ENCODE measurements at regions not wholly inside any gene's neighbourhood (a gene's known extent, or its start where the extent isn't known, plus 50 kb on each side); places are given as distances from the start of the nearest gene placed in this dataset.

DNA sequence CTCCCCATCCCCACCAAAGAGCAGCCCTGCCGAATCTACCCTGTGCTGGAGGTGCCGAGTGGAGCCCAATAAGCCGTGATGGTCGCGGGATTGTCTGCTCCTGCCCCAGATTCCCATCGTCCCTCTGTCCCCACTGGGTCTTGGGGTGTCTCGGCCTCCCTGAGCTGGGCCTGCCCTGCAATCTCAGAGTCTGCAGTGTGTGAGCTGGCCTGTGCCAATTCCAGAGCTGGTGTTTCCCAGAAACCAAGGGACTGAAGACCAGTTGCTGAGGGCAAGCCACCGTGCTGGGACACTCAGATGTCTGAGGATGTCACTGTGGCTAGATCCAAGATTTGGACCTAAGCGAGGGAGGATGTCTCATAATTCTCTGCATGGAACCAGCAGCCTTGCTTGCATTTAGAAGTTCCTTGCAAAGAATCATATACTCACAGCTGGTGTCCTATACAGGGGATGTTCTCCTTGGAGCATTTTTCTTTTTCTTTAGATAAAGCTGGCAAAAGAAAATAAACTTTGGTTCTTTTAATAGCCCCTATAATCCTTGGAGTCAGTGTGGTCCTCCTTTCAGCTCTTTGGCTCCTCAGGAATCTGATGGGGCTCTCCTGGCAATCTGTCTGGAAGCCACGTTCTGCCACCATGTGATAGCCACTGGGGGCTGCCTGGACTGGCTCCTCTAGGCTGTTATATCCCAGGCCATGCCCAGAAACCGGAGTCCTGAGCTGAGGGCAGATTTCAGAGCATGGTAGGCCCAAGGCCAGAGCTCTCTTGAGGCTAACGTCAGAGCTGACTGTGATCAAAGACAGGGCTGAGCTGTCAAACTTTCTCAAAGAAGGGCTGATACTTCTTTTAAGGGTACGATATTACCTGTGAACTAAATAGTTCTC lies 140.1 kb upstream of the HAAO start:
- no peak for DNase-seq (ENCODE audit: low read depth)

DNA sequence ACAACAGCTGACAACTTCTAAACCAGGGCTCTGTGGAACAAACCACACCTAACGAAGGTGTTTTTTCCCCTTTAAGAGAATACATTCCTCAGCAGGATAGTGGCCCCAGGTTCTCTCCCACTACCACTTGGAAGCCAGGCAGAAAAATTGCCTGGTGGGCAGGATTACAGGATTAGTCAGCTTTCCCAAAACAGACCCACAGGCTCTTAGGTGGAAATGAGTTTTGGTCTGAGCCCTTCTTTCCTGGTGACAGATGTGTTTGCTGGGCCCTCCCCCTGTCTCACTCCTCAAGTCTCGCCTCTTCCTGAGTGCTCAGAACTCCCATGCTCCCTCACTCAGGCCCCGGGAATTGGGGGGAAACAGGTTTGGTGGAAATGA lies 139.4 kb upstream of the HAAO start:
- DNase-seq (ENCODE audit: low read depth) = no peak

DNA sequence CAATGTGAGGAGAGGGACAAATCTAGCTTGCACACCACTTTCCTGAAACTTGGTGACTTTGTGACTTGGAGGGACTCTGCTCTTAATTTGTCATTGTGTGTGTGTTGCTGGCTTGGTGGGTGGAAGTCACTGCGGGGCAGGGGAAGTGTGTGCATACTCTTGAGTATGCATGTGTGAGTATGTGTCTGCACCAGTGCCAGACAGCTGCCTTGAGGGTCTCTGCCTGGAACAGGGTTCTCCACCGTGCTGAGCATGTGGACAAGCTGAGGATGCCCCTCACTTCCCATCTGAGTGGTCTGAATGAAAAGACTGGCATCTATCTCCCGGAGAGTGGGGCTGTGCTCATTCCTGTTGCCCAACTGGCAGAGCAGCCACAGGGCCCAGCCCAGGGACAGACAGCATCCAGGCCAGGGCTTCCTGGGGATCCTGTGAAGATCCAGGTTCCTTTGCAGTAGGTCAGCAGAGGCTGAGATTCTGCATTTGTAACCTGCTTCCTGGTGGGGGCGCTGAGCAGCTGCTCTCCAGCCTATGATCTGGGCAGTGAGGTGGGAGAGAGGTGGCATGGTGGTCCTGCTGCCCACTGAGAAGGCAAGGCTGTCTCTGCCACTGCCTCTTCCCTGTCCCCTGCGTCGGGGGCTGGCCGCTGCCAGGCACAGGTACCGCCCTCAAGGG lies 138.9 kb upstream of the HAAO start:
- DNase-seq (ENCODE audit: low read depth) = no peak

DNA sequence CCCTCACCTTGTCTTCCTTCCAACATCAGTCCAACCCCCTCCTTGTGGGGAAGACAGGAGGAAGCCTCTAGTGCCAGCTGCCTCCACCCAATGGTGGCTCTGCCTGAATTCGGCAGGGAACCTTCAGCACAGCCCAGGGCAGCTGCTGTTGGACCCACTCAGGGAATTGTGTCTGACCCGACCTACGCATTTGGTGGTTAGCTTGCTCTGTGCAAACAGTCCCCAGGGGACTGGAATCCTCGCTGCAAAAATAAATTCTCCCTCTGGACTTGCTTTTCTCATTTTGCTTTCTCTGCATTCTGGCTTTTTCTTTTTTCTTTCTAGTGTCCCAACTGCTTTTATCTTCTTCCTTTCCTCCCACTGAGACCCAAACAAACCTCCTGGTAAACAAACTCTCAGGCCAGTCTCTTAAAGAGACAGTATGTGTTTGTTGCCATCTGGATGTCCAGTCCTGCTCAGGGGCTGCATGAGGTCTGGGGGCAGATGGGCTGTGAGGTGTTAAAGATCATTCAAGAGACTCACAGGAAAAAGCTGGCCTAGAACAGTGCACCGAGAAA lies 137.7 kb upstream of the HAAO start:
- no peak for DNase-seq (ENCODE audit: low read depth)

DNA sequence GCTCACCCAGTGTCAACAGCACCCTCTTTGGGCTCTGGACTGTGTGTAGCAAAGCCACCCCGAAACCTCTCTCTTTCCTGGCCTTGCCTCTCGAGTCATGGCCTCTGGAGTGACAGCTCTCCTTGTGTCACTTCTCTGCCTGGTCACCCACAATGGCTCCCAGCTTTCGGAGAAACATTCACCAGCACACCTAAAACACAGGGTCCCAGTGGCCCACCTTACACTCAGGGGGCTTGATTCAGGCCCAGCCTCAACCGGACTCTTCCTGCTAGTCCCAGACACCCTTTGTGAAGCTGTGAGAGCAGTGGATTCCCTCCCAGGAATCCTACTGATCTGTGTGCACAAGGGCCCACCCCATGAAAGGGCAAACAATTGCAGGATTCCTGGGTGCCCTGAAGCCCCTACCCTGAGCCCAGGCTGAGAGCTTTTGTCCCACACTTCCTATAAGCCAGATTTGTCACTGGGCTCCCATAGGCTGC lies 137.2 kb upstream of the HAAO start:
- no peak for DNase-seq (ENCODE audit: low read depth)

DNA sequence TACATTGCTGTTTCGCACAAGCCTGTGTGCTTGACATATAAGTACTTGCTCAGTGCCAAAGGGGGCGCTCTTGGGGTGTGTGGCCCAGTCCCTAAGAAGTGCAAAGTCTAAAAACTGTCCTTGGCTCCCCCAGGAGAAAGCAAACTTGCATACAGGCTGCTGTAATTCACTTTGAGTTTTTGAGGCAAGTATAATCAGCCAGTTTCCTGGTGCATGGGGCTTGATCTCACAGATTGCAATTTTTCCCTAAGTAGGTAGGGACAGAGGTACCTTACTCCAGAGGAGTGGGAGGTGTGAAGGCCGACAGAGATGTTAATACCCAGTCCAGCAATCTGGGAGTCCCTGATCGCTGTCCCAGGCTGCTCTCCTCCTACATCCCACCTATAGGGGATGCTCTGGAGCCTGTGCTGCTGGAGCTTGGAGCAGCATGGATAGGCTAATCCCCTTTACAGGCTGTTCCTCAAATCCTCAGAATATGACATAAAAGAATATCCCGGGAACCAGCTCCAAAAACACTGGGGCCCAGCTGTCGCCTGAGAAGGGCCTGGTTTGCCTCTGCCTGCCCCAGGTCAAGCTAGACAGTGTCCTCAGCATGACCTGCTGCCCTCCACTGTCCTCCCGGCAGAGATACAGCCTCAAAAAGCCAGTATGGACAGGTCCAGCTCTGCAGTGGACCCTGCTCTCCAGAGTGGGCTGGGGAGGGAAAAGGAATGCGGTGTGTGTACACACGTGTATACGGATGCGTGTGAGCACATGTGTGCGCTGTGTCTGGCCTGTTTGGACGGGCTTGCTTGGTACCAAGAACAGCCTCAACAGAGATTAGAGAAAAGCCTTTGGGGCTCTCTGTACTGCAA lies 136.5 kb upstream of the HAAO start:
- no peak for DNase-seq (ENCODE audit: low read depth)

DNA sequence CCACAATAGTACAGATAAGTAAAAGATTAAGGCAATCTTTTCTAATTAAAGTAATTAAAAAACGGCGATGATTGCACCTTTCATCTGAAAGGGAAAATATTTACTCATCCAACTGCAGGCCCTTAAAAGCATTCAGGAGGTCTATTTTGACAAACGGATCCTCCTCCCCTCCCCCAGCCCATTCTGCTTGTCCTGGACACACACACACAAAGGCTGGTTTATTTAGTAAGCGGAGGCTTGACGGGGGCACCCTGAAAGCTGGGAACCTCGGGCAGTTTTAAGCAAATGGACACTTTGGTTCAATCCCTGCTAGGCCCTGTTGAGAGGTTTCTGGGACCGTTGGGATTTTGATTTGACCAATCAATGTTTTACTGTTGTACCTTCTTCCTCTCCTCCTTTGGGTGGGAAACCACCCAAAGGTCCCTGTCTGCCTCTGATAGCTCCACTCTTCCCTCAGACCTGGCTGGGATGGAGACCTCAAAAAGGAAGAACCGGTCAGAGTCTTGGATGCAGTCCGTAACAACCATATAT lies 135.8 kb upstream of the HAAO start:
- DNase-seq (ENCODE audit: low read depth) = no peak

DNA sequence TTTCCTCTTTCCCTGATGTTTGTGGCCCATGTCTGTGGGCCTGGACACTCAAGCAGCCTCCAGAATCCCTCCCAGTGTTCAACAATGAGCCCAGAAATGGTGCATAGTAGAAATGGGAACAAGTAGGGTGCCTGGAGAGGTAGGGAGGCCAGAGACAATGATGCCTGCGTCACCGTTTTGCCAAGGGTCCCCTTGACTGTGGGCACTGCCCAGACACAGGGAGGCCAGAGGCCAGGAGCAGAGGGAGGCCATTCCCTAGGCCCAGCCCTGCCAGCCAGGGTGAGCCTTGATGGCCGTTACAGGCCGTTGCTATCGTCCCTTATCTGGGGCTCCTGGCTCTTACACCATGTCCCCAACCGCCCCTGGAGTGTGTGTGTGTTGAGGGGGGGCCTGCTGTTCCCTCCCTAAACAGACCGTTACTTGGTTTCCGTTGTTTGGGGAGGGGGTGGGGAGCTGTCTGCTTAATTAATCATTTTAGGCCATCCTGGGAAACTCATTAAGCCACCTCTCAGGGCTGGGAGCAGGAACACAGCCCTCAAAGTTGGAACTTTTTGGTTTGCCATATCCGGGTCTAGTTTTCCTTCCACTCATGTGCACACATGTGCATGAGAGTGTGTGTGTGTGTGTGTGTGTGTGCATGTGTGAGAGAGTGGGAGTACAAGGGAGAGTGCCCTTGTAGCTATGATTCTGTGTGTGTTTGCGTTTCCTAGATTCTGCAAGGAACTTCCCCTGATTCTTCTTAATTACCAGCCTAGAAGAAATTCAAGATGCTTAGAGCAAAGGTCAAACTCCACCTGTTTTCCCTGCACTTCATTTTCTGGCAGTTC lies 135.2 kb upstream of the HAAO start:
- no peak for DNase-seq (ENCODE audit: low read depth)

DNA sequence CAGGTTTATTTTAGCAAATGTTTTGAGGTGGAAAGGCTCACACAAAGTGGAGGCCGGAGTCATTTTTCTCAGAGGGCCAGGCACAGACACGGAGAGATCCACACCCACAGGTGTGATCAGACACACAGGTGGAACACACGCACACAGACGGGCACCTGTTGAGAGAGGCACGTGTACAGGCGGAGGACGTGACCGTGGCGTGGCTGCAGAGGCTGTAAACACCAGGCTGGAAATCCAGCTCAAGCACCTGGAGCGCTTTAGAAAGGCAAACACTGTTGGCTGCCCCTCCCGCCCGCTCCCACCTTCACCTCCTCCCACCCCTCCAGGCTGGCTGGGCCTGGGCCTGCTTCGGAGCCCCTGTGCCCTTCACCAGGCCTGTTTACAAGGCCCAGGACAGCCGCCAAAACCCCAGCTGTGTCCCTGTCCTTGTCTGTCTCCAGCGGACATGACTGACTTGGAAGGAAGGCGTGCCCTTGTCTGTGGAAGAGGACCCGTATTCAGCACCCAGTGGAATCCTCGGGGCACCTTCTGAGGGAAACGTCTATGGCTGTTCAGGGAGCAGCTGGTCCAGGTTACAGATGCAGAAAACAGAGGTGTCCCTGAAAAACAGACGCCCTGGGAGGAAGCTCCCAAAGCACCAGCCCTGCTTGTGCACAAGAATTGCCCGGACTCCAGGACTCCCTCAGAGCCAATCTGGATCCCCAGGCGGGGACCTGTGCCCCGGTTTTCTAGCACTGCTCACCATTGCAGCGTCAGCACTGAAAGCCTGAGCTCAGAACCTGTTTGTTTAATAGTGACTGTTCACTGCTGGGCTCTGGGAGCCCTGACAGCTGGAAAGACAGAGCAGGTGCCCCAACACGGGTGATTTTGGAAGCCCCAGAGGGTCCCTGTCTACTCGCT lies 134.3 kb upstream of the HAAO start:
- no peak for DNase-seq (ENCODE audit: low read depth)

DNA sequence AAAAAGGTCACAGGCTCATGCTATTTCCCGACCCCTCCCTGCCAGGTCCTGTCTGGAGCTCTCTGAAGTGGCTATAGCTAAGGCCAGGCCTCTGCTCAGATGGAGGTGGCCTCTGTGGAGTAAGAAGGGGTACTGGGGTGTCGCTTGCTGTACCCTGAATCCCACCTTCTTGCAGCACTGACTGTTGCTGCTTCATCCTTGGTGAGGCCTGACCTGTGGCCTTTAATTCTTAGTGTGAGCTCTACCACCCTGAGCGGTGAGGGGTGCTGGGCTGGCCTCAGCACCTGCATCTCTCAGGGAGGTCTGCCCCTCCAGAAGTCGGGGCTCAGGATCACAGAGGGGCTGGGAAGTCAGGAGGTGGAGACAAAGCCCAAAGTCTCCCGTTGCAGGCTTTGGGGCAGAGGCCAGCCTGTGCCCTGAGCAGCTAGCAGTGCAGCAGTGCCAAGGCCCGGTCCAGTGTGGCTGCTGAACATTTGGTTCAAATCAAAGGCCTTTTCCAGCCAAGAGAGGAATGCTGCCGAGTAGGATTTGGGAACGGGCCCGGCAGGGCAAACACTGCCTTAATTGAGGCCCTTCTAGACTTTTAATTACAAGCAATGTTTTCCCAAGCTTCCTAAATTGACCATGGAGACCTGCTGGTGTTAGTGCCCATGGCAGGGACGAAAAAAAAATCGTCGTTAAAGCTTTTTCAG lies 133.5 kb upstream of the HAAO start:
- no peak for DNase-seq (ENCODE audit: low read depth)

DNA sequence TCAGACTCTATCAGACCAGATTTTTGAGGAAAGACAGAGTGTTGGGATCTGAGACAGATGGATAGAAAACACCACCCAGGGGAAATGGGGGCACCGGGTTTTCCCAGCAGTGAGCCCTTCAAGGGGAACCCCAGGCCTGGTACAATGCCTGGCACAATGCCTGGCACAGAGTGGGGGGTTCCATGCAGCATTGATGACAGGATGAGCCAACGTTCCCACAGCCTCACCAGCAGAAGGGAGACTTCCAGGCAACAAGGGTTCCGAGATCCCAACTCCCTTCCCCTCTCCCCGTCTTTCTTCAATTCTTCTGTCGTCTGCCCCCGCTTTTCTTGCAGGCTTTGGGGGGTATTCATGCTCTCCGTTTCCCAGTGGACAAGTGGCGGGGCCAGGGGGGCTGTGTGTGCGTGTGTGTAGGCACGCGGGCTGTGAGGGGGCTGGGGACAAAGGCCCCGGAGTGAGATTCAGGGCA lies 132.1 kb upstream of the HAAO start:
- DNase-seq (ENCODE audit: low read depth) = no peak

DNA sequence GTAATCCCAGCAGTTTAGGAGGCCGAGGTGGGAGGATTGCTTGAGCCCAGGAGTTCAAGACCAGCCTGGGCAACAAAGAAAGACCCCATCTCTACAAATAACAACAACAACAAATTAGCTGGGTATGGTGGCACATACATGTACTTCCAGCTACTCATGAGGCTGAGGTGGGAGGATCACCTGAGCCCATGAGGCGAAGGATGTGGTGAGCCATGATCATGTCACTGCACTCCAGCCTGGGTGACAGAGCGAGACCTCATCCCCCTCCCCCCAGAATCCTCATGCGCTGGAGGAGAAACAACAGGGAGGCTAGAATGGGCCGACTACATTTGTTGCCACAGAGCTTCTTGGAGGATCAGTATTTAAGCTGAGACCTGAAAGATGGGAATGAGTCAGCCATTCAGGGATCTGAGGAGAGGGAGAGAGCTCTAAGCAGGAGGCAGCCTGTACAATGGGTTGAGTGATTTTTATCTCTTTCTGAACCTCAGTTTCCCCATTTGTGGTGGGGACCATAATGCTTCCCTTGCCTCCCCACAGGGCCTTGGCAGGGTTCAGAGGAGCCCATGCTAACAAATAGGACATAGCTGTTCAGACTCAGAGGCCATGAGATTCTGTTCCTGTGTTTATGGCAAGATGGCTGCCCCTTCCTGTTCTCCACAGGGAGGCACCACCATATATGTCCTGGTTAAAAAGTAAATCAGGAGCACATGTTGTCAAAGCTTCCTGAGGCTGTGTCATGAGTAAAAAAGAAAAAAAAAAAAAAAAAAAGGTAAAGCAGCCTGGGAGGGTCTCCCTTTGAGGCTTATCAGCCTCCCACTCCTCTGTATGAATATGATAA lies 131.4 kb upstream of the HAAO start:
- DNase-seq (ENCODE audit: low read depth) = no peak

DNA sequence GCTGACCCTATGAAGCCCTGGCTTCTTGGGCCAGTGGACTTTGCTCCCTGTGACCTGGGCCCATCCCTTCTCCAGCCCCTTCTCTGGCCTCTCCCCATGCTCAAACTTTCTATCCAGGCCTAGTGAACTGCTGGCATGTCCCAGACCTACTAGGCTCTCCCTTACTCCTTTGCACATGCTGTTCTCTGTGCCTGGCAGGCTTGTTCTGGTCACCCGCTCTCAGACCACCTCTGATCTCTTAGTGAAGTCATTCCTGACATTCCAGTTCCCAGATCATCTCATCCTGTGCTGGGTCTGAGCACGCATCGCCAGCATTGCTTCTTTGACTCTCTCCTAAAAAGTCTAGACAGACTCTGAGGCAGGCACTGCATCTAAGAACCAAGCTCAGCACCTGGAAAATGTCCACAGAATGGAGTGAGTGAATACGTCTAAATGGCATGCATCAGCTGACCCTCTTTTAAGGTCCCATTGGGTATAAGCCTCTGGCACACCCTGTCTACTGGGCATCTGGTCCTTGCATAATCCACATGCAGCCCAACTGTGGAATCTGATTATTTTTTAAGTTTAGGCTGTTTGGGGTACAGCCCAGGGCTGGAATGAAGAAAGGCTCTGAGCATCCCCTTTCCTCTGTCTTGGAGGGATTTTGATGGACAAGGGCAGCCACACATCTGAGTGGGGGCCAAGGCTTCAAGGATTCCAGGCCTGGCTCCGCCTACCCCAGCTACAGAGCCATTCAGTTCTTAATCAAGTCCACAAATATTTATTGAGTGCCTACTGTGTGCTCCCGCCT lies 130.6 kb upstream of the HAAO start:
- no peak for DNase-seq (ENCODE audit: low read depth)

DNA sequence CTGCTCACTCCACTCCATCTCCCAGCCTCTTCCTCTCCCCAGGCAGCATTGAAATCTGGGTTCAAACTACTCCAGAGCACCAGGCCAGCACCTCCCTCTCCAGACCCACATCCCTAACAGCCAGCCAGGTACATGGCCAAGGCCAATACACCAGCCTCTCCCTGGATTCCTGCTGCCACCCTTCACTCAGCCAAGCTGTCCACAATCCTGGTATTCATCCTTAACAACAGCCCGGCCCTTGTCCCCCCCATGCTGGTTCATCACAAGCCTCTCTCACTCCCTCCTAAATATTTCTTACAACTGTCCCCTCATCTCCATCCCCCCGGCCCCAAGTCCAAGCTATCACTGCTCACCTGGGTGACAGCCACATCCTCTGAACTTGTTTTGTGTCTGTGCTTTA lies 129.9 kb upstream of the HAAO start:
- DNase-seq (ENCODE audit: low read depth) = no peak

DNA sequence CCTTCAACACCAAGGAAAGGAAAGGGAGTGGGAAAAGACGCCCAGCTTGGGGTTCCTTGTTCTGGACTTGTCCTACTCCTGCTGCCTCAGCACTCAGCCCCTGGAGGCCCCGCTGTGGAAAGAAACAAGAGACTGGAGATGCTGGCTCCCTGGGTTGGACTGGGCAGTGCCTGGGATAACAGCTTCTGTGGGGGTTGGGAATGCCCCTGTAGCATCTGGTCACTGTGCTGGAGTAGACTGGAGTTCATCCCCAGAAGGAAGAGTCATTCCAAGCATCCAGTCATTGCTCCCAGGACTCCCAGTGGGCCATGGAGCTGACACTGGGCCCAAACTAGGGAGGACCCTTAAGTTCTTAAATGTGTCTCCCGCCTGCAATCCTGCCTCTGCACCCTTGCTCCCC lies 129.3 kb upstream of the HAAO start:
- DNase-seq (ENCODE audit: low read depth) = no peak

DNA sequence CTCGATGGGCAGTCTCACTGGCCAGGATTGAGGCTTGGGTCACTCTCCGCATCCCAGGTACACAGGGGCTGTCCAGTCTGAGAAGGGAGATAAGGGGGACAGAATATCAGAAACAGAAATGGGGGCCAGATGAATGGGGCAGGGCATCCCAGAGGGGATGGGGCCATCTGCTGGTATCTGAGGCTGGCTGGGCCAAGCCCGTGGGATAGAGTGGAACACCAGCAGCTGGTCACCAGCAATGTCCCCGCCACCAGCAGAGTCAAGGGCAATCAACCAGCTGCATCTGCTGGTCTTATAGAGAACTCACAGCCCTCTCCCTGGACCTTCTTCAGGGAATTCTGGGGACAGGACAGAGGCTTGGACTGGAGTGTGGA lies 128.8 kb upstream of the HAAO start:
- DNase-seq (ENCODE audit: low read depth) = no peak

DNA sequence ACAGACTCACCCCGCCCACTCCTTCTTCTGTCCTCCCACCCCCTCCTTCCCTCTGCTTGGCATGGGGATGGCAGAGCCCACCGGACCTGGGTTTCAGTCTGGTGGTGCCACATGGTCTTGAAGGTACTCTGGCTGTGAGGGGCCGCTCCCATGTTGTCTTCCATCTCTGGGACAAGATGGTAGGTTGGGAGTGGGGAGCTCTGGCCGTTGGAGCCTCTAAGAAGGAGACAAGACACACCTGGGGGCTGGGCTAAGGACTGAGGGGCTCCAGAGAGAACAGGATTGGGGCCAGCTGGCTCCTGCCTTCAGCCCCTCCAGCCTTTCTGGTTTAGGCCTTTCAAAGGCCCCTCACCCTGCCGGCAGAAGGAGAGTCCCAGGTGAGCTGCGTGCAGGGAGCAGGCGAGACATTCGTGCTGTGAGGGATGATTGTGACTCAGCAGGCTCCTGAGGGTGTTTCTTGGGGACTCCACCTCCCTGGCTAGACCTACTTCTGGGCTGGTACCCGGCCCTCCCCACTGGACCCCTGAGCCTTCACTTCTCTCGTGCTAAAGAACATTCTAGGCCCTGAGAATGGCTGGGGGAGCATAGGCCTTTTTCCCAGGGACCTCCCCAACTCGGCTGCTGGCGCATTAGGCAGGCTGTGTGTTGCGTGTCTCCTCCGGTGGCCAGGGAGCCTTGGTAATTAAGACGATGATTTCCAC lies 128.2 kb upstream of the HAAO start:
- no peak for DNase-seq (ENCODE audit: low read depth)
